ENCODE measurements at regions not wholly inside any gene's neighbourhood (a gene's known extent, or its start where the extent isn't known, plus 50 kb on each side); places are given as distances from the start of the nearest gene placed in this dataset.
A peak's percentile ranks its signal among the peaks of the same experiment; 100 is the strongest.
"Not testable (repeated sequence)": the region's sequence is repeated elsewhere in the genome, so short reads cannot be mapped to it uniquely, and the experiment has no call there.

GRCh38 chr4:79266136-79266535 lies 59.7 kb downstream of the NAA11 start:
- no peak for DNase-seq

GRCh38 chr4:79259242-79259641 lies 66.6 kb downstream of the NAA11 start:
- DNase-seq, result no peak

- no peak for DNase-seq
Measured at GRCh38 chr4:79258614-79259176, 67.2 kb downstream of the NAA11 start.

- no peak for DNase-seq
Measured at GRCh38 chr4:79257953-79258613, 67.8 kb downstream of the NAA11 start.

GRCh38 chr4:79255793-79256192 lies 70.1 kb downstream of the NAA11 start:
- DNase-seq, result no peak

GRCh38 chr4:79253924-79254323 lies 71.9 kb downstream of the NAA11 start:
- DNase-seq, result no peak

- no peak for DNase-seq
Measured at GRCh38 chr4:79253168-79253567, 72.7 kb downstream of the NAA11 start.

- DNase-seq, result no peak
Measured at GRCh38 chr4:79250887-79251286, 75.0 kb downstream of the NAA11 start.

- no peak for DNase-seq
Measured at GRCh38 chr4:79249881-79250503, 75.9 kb downstream of the NAA11 start.

- no peak for DNase-seq
Measured at GRCh38 chr4:79248610-79249009, 77.3 kb downstream of the NAA11 start.

GRCh38 chr4:79247695-79248394 lies 78.0 kb downstream of the NAA11 start:
- DNase-seq, result no peak

GRCh38 chr4:79245200-79245940 lies 80.5 kb downstream of the NAA11 start:
- not testable (repeated sequence) for DNase-seq

- peak; percentile 14 for DNase-seq
Measured at GRCh38 chr4:79241846-79242245, 84.0 kb downstream of the NAA11 start.

- DNase-seq, result no peak
Measured at GRCh38 chr4:79237851-79238250, 88.0 kb downstream of the NAA11 start.

- DNase-seq, result no peak
Measured at GRCh38 chr4:79236785-79237184, 89.1 kb downstream of the NAA11 start.

GRCh38 chr4:79235095-79235494 lies 90.8 kb downstream of the NAA11 start:
- DNase-seq, result no peak

- no peak for DNase-seq
Measured at GRCh38 chr4:79233820-79234219, 92.0 kb downstream of the NAA11 start.

GRCh38 chr4:79232540-79232939 lies 93.3 kb downstream of the NAA11 start:
- no peak for DNase-seq

GRCh38 chr4:79227860-79228259 lies 98.0 kb downstream of the NAA11 start:
- DNase-seq, result no peak

GRCh38 chr4:79225360-79225759 lies 100.5 kb downstream of the NAA11 start:
- DNase-seq, result no peak

GRCh38 chr4:79224777-79225104 lies 101.1 kb downstream of the NAA11 start:
- DNase-seq, result no peak

GRCh38 chr4:79223993-79224776 lies 101.7 kb downstream of the NAA11 start:
- no peak for DNase-seq

- DNase-seq, result no peak
Measured at GRCh38 chr4:79217025-79217424, 108.8 kb downstream of the NAA11 start.

Measured in NCI-H510A treated with DMSO at 0.1 percent for 48 hours (cell line).